HepG2 (cell line): ENCODE measurements at regions not wholly inside any gene's neighbourhood (a gene's known extent, or its start where the extent isn't known, plus 50 kb on each side); places are given as distances from the start of the nearest gene placed in this dataset.

Experiments
- ATAC-seq: fragments of 200-7000 bp; cut with Tn5 transposase; 3 replicates; pipeline ENCODE4 v1.9.1; 2020; ENCODE audit warnings: mild to moderate bottlenecking, moderate library complexity
- BruUV-seq: library from RNA; stranded (reverse); fragments of 400-500 nt; replicated peaks from 2 replicates; lab custom pipeline; 2021; lab: Mats Ljungman, UMichigan
- CTCF ChIA-PET: fragments of 300-600 bp; formaldehyde crosslinking; extraction: SDS; loops from one replicate; lab custom pipeline; 2021; ENCODE audit warnings: low total read pairs, inconsistent platforms, low intra/inter-chr PET ratio; lab: Yijun Ruan, JAX
- POLR2A ChIA-PET: fragments of 350-600 bp; sonication (Branson Sonifier 250); formaldehyde crosslinking; loops from one replicate; lab custom pipeline; 2020; ENCODE audit warnings: antibody characterized with exemption, inconsistent platforms; lab: Yijun Ruan, JAX
- DNase-seq: peaks from one replicate; pipeline ENCODE4 v3.0.0-alpha.2; 2015; ENCODE audit warnings: low spot score
- FAIRE-seq: peaks from 3 replicates; lab custom pipeline; 2011; peaks lifted over from hg19 to GRCh38; lab: Jason Lieb, UNC
- H2AFZ ChIP-seq: one replicate; pipeline ENCODE4 v1.6.1; 2011; ENCODE audit warnings: low read length, inconsistent platforms
- H3K27ac ChIP-seq: fragments of 300-600 bp; 3 replicates; pipeline ENCODE4 v1.8.0; 2011; ENCODE audit warnings: mixed run types, mild to moderate bottlenecking, mixed read lengths, low read length, inconsistent platforms; ENCODE audit not compliant: insufficient read depth; ENCODE audit errors: extremely low read length
- H3K27me3 ChIP-seq, 2 experiments: fragments of 200-600 bp in 1 of 2; 2 replicates in 1 of 2; 3 replicates in 1 of 2; pipeline versions ENCODE4 v1.6.0 to v1.8.0; 2011; ENCODE audit warnings: low read length in 2 of 2, mild to moderate bottlenecking in 2 of 2, moderate library complexity in 2 of 2, inconsistent platforms in 1 of 2; ENCODE audit not compliant: insufficient read depth in 2 of 2, control insufficient read depth in 1 of 2
- H3K36me3 ChIP-seq, 2 experiments: fragments of 200-600 bp in 1 of 2; replicated peaks in 1 of 2; 2 replicates in 1 of 2; 3 replicates in 1 of 2; pipeline versions ENCODE4 v1.5.1 to v1.8.0; 2011; ENCODE audit warnings: low read length in 2 of 2, inconsistent platforms in 1 of 2; ENCODE audit not compliant: insufficient read depth in 2 of 2, control insufficient read depth in 1 of 2
- H3K4me1 ChIP-seq: 2 replicates; pipeline ENCODE4 v1.5.1; 2012; ENCODE audit warnings: low read length, inconsistent platforms; ENCODE audit not compliant: insufficient read depth
- H3K4me2 ChIP-seq: 2 replicates; pipeline ENCODE4 v1.6.0; 2011; ENCODE audit warnings: low read depth, low read length, inconsistent platforms
- H3K4me3 ChIP-seq, 3 experiments: fragments of 200-600 bp in 1 of 3; sonication (generic), shearing (Covaris generic) in 1 of 3; replicated peaks in 1 of 3; 2 replicates each; pipeline ENCODE4 v1.5.1; 2011 to 2016; ENCODE audit warnings: low read length in 3 of 3, inconsistent platforms in 2 of 3, low read depth in 2 of 3, mild to moderate bottlenecking in 2 of 3, control low read depth in 1 of 3, mixed read lengths in 1 of 3; ENCODE audit not compliant: insufficient read depth in 1 of 3
- H3K79me2 ChIP-seq: one replicate; pipeline ENCODE4 v1.6.1; 2011; ENCODE audit warnings: low read length, inconsistent platforms; ENCODE audit not compliant: insufficient read depth
- H3K9ac ChIP-seq: 2 replicates; pipeline ENCODE4 v1.6.0; 2011; ENCODE audit warnings: mild to moderate bottlenecking, low read depth, low read length, inconsistent platforms; ENCODE audit not compliant: insufficient read depth
- H3K9me3 ChIP-seq: 2 replicates; pipeline ENCODE4 v1.5.1; 2012; ENCODE audit warnings: mild to moderate bottlenecking, low read length
- H4K20me1 ChIP-seq: 2 replicates; pipeline ENCODE4 v1.6.0; 2011; ENCODE audit warnings: inconsistent platforms, mild to moderate bottlenecking, low read length, moderate library complexity; ENCODE audit not compliant: insufficient read depth
- ARHGAP35 ChIP-seq: sonication (generic); formaldehyde crosslinking; IDR thresholded peaks from 2 replicates; pipeline ENCODE4 v1.9.0; 2022; ENCODE audit warnings: mild to moderate bottlenecking, inconsistent platforms, moderate library complexity, missing genetic modification reagents, borderline replicate concordance
- IKZF4 ChIP-seq: sonication (generic); formaldehyde crosslinking; IDR thresholded peaks from 2 replicates; pipeline ENCODE4 v1.5.1; 2020; ENCODE audit warnings: borderline replicate concordance, mild to moderate bottlenecking, low read depth, missing genetic modification reagents; ENCODE audit errors: not compliant biosample characterization
- JDP2 ChIP-seq: sonication (generic); formaldehyde crosslinking; IDR thresholded peaks from 2 replicates; pipeline ENCODE4 v1.8.1; 2022; ENCODE audit warnings: missing genetic modification reagents, borderline replicate concordance
- MTF2 ChIP-seq: sonication (generic); formaldehyde crosslinking; IDR thresholded peaks from 2 replicates; pipeline ENCODE4 v1.5.0; 2020; ENCODE audit warnings: missing genetic modification reagents, borderline replicate concordance
- NFE2 ChIP-seq: sonication (generic); formaldehyde crosslinking; IDR thresholded peaks from 2 replicates; pipeline ENCODE4 v1.4.0; 2020; ENCODE audit warnings: missing genetic modification reagents
- NFRKB ChIP-seq: fragments of 450-650 bp; IDR thresholded peaks from 2 replicates; pipeline ENCODE4 v1.6.1; 2017
- POLR2AphosphoS2 ChIP-seq: IDR thresholded peaks from 2 replicates; pipeline ENCODE4 v1.6.1; 2011; ENCODE audit warnings: low read depth, low read length, improper control_type of control experiment
- TMF1 ChIP-seq: sonication (generic); formaldehyde crosslinking; IDR thresholded peaks from 2 replicates; pipeline ENCODE4 v1.8.1; 2022; ENCODE audit warnings: low read depth, missing genetic modification reagents
- YY1 ChIP-seq: IDR thresholded peaks from 2 replicates; pipeline ENCODE4 v1.6.1; 2011; ENCODE audit warnings: low read length, low read depth, moderate library complexity, mild to moderate bottlenecking; ENCODE audit not compliant: insufficient read depth, insufficient replicate concordance
- ZNF281 ChIP-seq: sonication (generic); formaldehyde crosslinking; IDR thresholded peaks from 2 replicates; pipeline ENCODE4 v1.4.0; 2020; ENCODE audit warnings: missing genetic modification reagents, borderline replicate concordance
- ZNF292 ChIP-seq: sonication (generic); formaldehyde crosslinking; IDR thresholded peaks from 2 replicates; pipeline ENCODE4 v1.8.1; 2022; ENCODE audit warnings: mild to moderate bottlenecking, low read depth, missing genetic modification reagents, borderline replicate concordance
- ZNF652 ChIP-seq: IDR thresholded peaks from 2 replicates; pipeline ENCODE4 v1.6.1; 2016; ENCODE audit warnings: low read depth, borderline replicate concordance
- ZNF773 ChIP-seq: sonication (generic); formaldehyde crosslinking; IDR thresholded peaks from 2 replicates; pipeline ENCODE4 v1.4.0; 2020; ENCODE audit warnings: missing genetic modification reagents, borderline replicate concordance
- WGBS: methylation state at CpG from one replicate; pipeline ENCODE4 v1.1.6; 2017; ENCODE audit warnings: low lambda C conversion rate; 5-methylcytosine and 5-hydroxymethylcytosine counted together
- in situ Hi-C: cut with HindIII; loops from 2 replicates; pipeline ENCODE4 v1.10.0; 2017; ENCODE audit warnings: low pct_unique_long_range_greater_than_20kb; ENCODE audit not compliant: extremely low pct_ligation_motif_present
- intact Hi-C: fragments of 100-400 bp; cut with micrococcal nuclease; formaldehyde crosslinking; loops from one replicate; pipeline ENCODE4 v1.10.0; 2022; ENCODE audit not compliant: unreplicated experiment

- TF ChIP-seq ZNF652 (CRISPR knock-in tag), result no peak
- no peak for TF ChIP-seq TMF1 (CRISPR knock-in tag)
- no peak for TF ChIP-seq YY1
- no peak for TF ChIP-seq MTF2
- no peak for TF ChIP-seq ZNF281
- TF ChIP-seq ZNF773 (CRISPR knock-in tag), result no peak
- TF ChIP-seq POLR2AphosphoS2, result no peak
- no peak for TF ChIP-seq ZNF292 (CRISPR knock-in tag)
- no peak for TF ChIP-seq JDP2
- no peak for TF ChIP-seq ARHGAP35 (CRISPR knock-in tag)
- TF ChIP-seq NFRKB, result no peak
- TF ChIP-seq NFE2 (CRISPR knock-in tag), result no peak
- no peak for TF ChIP-seq IKZF4 (CRISPR knock-in tag)
- FAIRE-seq (no peak), DNase-seq (no peak), ATAC-seq (no peak)
- Histone ChIP-seq H3K4me3 (no peak overlapping the region), H4K20me1 (no peaks in the 10 kb centered on the region), H3K27ac (no peak overlapping the region), H3K4me2 (no peak overlapping the region), H3K9me3 (peaks cover 5% of the 10 kb centered on the region; the same call in 1 of the 2 replicates), H2AFZ (no peak overlapping the region), H3K79me2 (no peaks in the 10 kb centered on the region), H3K9ac (no peak overlapping the region), H3K36me3 (no peaks in the 10 kb centered on the region), H3K27me3 (no peaks in the 10 kb centered on the region), H3K4me1 (no peaks in the 10 kb centered on the region)
- intact Hi-C loops, result no loop called here
- CTCF ChIA-PET, result no interaction called here
- no TSS peak for BruUV-seq
- POLR2A ChIA-PET, result no interaction called here
- in situ Hi-C loops, result no loop called here
- 16% methylated on average over 3 of the region's 3 CpGs for WGBS
These were observed 224.1 kb upstream of the TMEM132C start for GRCh38 chr12:128042825-128043224.
